H1 (cell line): ENCODE measurements at regions not wholly inside any gene's neighbourhood (a gene's known extent, or its start where the extent isn't known, plus 50 kb on each side); places are given as distances from the start of the nearest gene placed in this dataset.

ENCODE experiments used
- CTCF ChIA-PET: fragments of 300-600 bp; sonication (Branson Sonifier 250); formaldehyde crosslinking; loops from one replicate; lab custom pipeline; 2021; ENCODE audit not compliant: partially characterized antibody; lab: Charles Lee
- POLR2A ChIA-PET: fragments of 300-600 bp; sonication (Branson Sonifier 250); formaldehyde crosslinking; loops from one replicate; lab custom pipeline; 2021; ENCODE audit warnings: inconsistent platforms; ENCODE audit not compliant: partially characterized antibody; lab: Charles Lee
- DNase-seq, 2 experiments: peaks; one replicate each; pipeline versions ENCODE4 v3.0.0 to v3.0.0-alpha.2; 2010 to 2022; ENCODE audit warnings: low spot score in 2 of 2, low read depth in 1 of 2, mixed read lengths in 1 of 2
- FAIRE-seq: peaks from 2 replicates; lab custom pipeline; 2011; peaks lifted over from hg19 to GRCh38; lab: Jason Lieb, UNC
- H2AFZ ChIP-seq: 2 replicates; pipeline ENCODE4 v1.8.1; 2012; ENCODE audit warnings: low read length, inconsistent platforms
- H2AK5ac ChIP-seq: 2 replicates; pipeline ENCODE4 v1.6.1; 2013; ENCODE audit warnings: low read depth, low read length
- H2BK120ac ChIP-seq: replicated peaks from 2 replicates; pipeline ENCODE3; 2013; ENCODE audit warnings: low read depth, low read length, inconsistent platforms
- H2BK12ac ChIP-seq: 2 replicates; pipeline ENCODE4 v1.6.1; 2013; ENCODE audit warnings: low read depth, low read length
- H2BK15ac ChIP-seq: 2 replicates; pipeline ENCODE4 v1.6.1; 2013; ENCODE audit warnings: low read length
- H2BK20ac ChIP-seq: 2 replicates; pipeline ENCODE4 v1.6.1; 2013; ENCODE audit warnings: low read length
- H2BK5ac ChIP-seq: 2 replicates; pipeline ENCODE4 v1.6.1; 2013; ENCODE audit warnings: low read depth, low read length
- H3K14ac ChIP-seq: 2 replicates; pipeline ENCODE4 v1.6.1; 2013; ENCODE audit warnings: inconsistent platforms; ENCODE audit not compliant: insufficient read length
- H3K18ac ChIP-seq: 2 replicates; pipeline ENCODE4 v1.6.1; 2013; ENCODE audit warnings: low read length; ENCODE audit errors: extremely low read depth
- H3K23ac ChIP-seq: 2 replicates; pipeline ENCODE4 v1.6.1; 2013; ENCODE audit warnings: inconsistent platforms; ENCODE audit not compliant: insufficient read length
- H3K23me2 ChIP-seq: 2 replicates; pipeline ENCODE4 v1.6.1; 2013; ENCODE audit warnings: low read depth, low read length
- H3K27ac ChIP-seq: 2 replicates; pipeline ENCODE4 v1.6.1; 2011; ENCODE audit warnings: low read depth, low read length, inconsistent platforms
- H3K27me3 ChIP-seq, 4 experiments: replicated peaks in 1 of 4; 1 replicate in 1 of 4; 2 replicates in 3 of 4; pipeline versions ENCODE4 v1.6.1 to v1.8.1; 2011 to 2013; ENCODE audit warnings: low read length in 3 of 4, mild to moderate bottlenecking in 3 of 4, inconsistent platforms in 2 of 4, mixed read lengths in 2 of 4, moderate library complexity in 1 of 4; ENCODE audit not compliant: control insufficient read depth in 3 of 4, insufficient read depth in 3 of 4; ENCODE audit errors: extremely low read depth in 1 of 4
- H3K36me3 ChIP-seq, 4 experiments: 2 replicates each; pipeline versions ENCODE4 v1.6.1 to v1.8.1; 2011 to 2013; ENCODE audit warnings: mild to moderate bottlenecking in 4 of 4, low read length in 3 of 4, moderate library complexity in 2 of 4, control low read depth in 1 of 4, inconsistent platforms in 1 of 4; ENCODE audit not compliant: insufficient read depth in 4 of 4, control insufficient read depth in 2 of 4
- H3K4ac ChIP-seq: replicated peaks from 2 replicates; pipeline ENCODE3; 2013; ENCODE audit warnings: low read length, low read depth, mixed read lengths, inconsistent platforms; ENCODE audit not compliant: insufficient read length
- H3K4me1 ChIP-seq, 4 experiments: replicated peaks in 1 of 4; 1 replicate in 1 of 4; 2 replicates in 3 of 4; pipeline versions ENCODE4 v1.6.1 to v1.8.1; 2011 to 2013; ENCODE audit warnings: low read length in 3 of 4, inconsistent platforms in 2 of 4, mixed read lengths in 1 of 4; ENCODE audit not compliant: insufficient read depth in 4 of 4, control insufficient read depth in 3 of 4
- H3K4me2 ChIP-seq, 2 experiments: 2 replicates each; pipeline versions ENCODE4 v1.6.1 to v1.8.1; 2011 to 2013; ENCODE audit warnings: low read depth in 2 of 2, low read length in 2 of 2, control low read depth in 1 of 2, inconsistent platforms in 1 of 2, mild to moderate bottlenecking in 1 of 2; ENCODE audit not compliant: insufficient read depth in 1 of 2
- H3K4me3 ChIP-seq, 4 experiments: fragments of 200-600, 300-600 bp in 1 of 4; sonication (generic), shearing (Covaris generic), sonication (Bioruptor Twin) in 1 of 4; 2 replicates each; pipeline versions ENCODE4 v1.5.1 to v1.8.1; 2011 to 2016; ENCODE audit warnings: low read length in 4 of 4, low read depth in 3 of 4, control low read depth in 2 of 4, inconsistent platforms in 2 of 4, mild to moderate bottlenecking in 2 of 4, mixed read lengths in 1 of 4, moderate library complexity in 1 of 4; ENCODE audit not compliant: insufficient read depth in 2 of 4; ENCODE audit errors: extremely low read depth in 1 of 4
- H3K56ac ChIP-seq: replicated peaks from 2 replicates; pipeline ENCODE3; 2013; ENCODE audit warnings: low read depth, mild to moderate bottlenecking, mixed read lengths, low read length, inconsistent platforms; ENCODE audit not compliant: insufficient read length
- H3K79me1 ChIP-seq: 2 replicates; pipeline ENCODE4 v1.6.1; 2013; ENCODE audit warnings: low read depth, low read length, control low read depth
- H3K79me2 ChIP-seq, 2 experiments: 2 replicates each; pipeline versions ENCODE4 v1.6.1 to v1.8.1; 2012 to 2013; ENCODE audit warnings: low read length in 2 of 2, mild to moderate bottlenecking in 2 of 2, inconsistent platforms in 1 of 2; ENCODE audit not compliant: insufficient read depth in 2 of 2, control insufficient read depth in 1 of 2
- H3K9ac ChIP-seq, 4 experiments: replicated peaks in 1 of 4; 1 replicate in 1 of 4; 2 replicates in 3 of 4; pipeline versions ENCODE4 v1.6.1 to v1.8.1; 2011 to 2013; ENCODE audit warnings: low read depth in 3 of 4, low read length in 3 of 4, control low read depth in 2 of 4, mild to moderate bottlenecking in 2 of 4, moderate library complexity in 2 of 4, inconsistent platforms in 1 of 4; ENCODE audit errors: extremely low read depth in 1 of 4
- H3K9me3 ChIP-seq, 2 experiments: 2 replicates each; pipeline versions ENCODE4 v1.6.1 to v1.8.1; 2012 to 2013; ENCODE audit warnings: mild to moderate bottlenecking in 2 of 2, moderate library complexity in 2 of 2, control low read depth in 1 of 2, inconsistent platforms in 1 of 2, low read depth in 1 of 2, low read length in 1 of 2, mixed read lengths in 1 of 2; ENCODE audit not compliant: insufficient read depth in 2 of 2
- H4K20me1 ChIP-seq, 2 experiments: replicated peaks in 1 of 2; 2 replicates each; pipeline versions ENCODE3 to v1.8.1; 2011 to 2013; ENCODE audit warnings: inconsistent platforms in 2 of 2, low read length in 2 of 2, mild to moderate bottlenecking in 1 of 2; ENCODE audit not compliant: insufficient read depth in 2 of 2, control insufficient read depth in 1 of 2
- H4K5ac ChIP-seq: 2 replicates; pipeline ENCODE4 v1.6.1; 2013; ENCODE audit warnings: low read length, low read depth, mixed read lengths, inconsistent platforms; ENCODE audit not compliant: insufficient read length
- H4K8ac ChIP-seq: 2 replicates; pipeline ENCODE4 v1.8.0; 2013; ENCODE audit warnings: mild to moderate bottlenecking, moderate library complexity, low read length, inconsistent platforms; ENCODE audit not compliant: insufficient read depth; ENCODE audit errors: extremely low read depth
- H4K91ac ChIP-seq: replicated peaks from 2 replicates; pipeline ENCODE3; 2013; ENCODE audit warnings: low read length, mixed read lengths, inconsistent platforms; ENCODE audit not compliant: insufficient read length
- KDM4A ChIP-seq: IDR thresholded peaks from one replicate; pipeline ENCODE4 v1.7.1; 2012; ENCODE audit warnings: low read depth, mild to moderate bottlenecking, moderate library complexity, low read length, inconsistent platforms; ENCODE audit not compliant: severe bottlenecking
- TAF1 ChIP-seq: IDR thresholded peaks from 2 replicates; pipeline ENCODE4 v1.6.1; 2011; ENCODE audit warnings: mild to moderate bottlenecking, low read depth, low read length
- WGBS, 2 experiments: shearing (Covaris generic) in 1 of 2; methylation state at CpG; one replicate each; pipeline versions ENCODE4 v1.1.6 to v1.1.7; 2013 to 2015; ENCODE audit warnings: low lambda C conversion rate in 2 of 2, mixed read lengths in 2 of 2, inconsistent platforms in 1 of 2, low coverage in 1 of 2, missing lambda C conversion rate in 1 of 2; ENCODE audit not compliant: insufficient replicate concordance in 2 of 2, insufficient coverage in 1 of 2, insufficient read length in 1 of 2; ENCODE audit errors: extremely low coverage in 1 of 2, missing lambda C conversion rate in 1 of 2; 5-methylcytosine and 5-hydroxymethylcytosine counted together

- no peak for FAIRE-seq
- Histone ChIP-seq H3K4ac (no peak overlapping the region), H3K4me1 (no peaks in the 10 kb centered on the region), H3K14ac (no peak overlapping the region), H4K20me1 (no peaks in the 10 kb centered on the region), H2BK15ac (no peak overlapping the region), H2BK120ac (no peak overlapping the region), H4K91ac (no peak overlapping the region), H2BK12ac (no peak overlapping the region), H3K36me3 (no peaks in the 10 kb centered on the region), H4K5ac (no peak overlapping the region), H3K79me2 (no peaks in the 10 kb centered on the region), H3K9me3 (no peaks in the 10 kb centered on the region), H2AFZ (no peak overlapping the region), H3K4me3 (no peak overlapping the region), H3K23ac (no peak overlapping the region), H3K56ac (no peak overlapping the region), H3K79me1 (no peaks in the 10 kb centered on the region), H3K23me2 (no peaks in the 10 kb centered on the region), H4K8ac (no peak overlapping the region), H2BK5ac (no peak overlapping the region), H2BK20ac (no peak overlapping the region), H2AK5ac (no peak overlapping the region), H3K18ac (no peak overlapping the region), H3K9ac (no peak overlapping the region), H3K4me2 (no peak overlapping the region), H3K27me3 (no peaks in the 10 kb centered on the region), H3K27ac (no peak overlapping the region)
- DNase-seq: no peak
- TF ChIP-seq TAF1 (no peak), KDM4A (no peak)
- POLR2A ChIA-PET: no interaction called here
- WGBS, 2 experiments: 96% methylated on average over 1 of the region's 1 CpG; no CpG with 5 or more reads in 1 of the 2 experiments
- CTCF ChIA-PET: no interaction called here
These were observed 253.3 kb downstream of the DUSP10 start for GRCh38 chr1:221488550-221488949.
